Left hindlimb (tissue), 1 donor: ENCODE measurements at regions not wholly inside any gene's neighbourhood (a gene's known extent, or its start where the extent isn't known, plus 50 kb on each side); places are given as distances from the start of the nearest gene placed in this dataset.
"Not testable (repeated sequence)": the region's sequence is repeated elsewhere in the genome, so short reads cannot be mapped to it uniquely, and the experiment has no call there.

ENCODE experiments used
- DNase-seq: peaks from one replicate; pipeline ENCODE4 v3.0.0-alpha.2; 2018

GRCh38 chr3:63126530-63126929, 151.6 kb upstream of the SYNPR start:
- DNase-seq, result no peak

- no peak for DNase-seq
Measured at GRCh38 chr3:63128380-63128779, 149.7 kb upstream of the SYNPR start.

- DNase-seq, result no peak
Measured at GRCh38 chr3:63130625-63131024, 147.5 kb upstream of the SYNPR start.

- DNase-seq, result no peak
Measured at GRCh38 chr3:63132461-63133250, 145.5 kb upstream of the SYNPR start.

- no peak for DNase-seq
Measured at GRCh38 chr3:63135367-63135766, 142.7 kb upstream of the SYNPR start.

- DNase-seq, result not testable (repeated sequence)
Measured at GRCh38 chr3:63136249-63136648, 141.9 kb upstream of the SYNPR start.

GRCh38 chr3:63142681-63143080, 135.4 kb upstream of the SYNPR start:
- DNase-seq, result no peak

GRCh38 chr3:63146154-63146553, 132.0 kb upstream of the SYNPR start:
- DNase-seq, result no peak

GRCh38 chr3:63150880-63151279, 127.2 kb upstream of the SYNPR start:
- no peak for DNase-seq

GRCh38 chr3:63151897-63152296, 126.2 kb upstream of the SYNPR start:
- no peak for DNase-seq

GRCh38 chr3:63159764-63160163, 118.3 kb upstream of the SYNPR start:
- DNase-seq, result no peak

GRCh38 chr3:63167113-63167512, 111.0 kb upstream of the SYNPR start:
- DNase-seq, result no peak

GRCh38 chr3:63168179-63168578, 109.9 kb upstream of the SYNPR start:
- DNase-seq, result no peak

- DNase-seq, result no peak
Measured at GRCh38 chr3:63179862-63180522, 98.1 kb upstream of the SYNPR start.

GRCh38 chr3:63192248-63192647, 85.9 kb upstream of the SYNPR start:
- DNase-seq, result no peak

- DNase-seq, result no peak
Measured at GRCh38 chr3:63193647-63194046, 84.5 kb upstream of the SYNPR start.

GRCh38 chr3:63199606-63200005, 78.5 kb upstream of the SYNPR start:
- DNase-seq, result no peak

GRCh38 chr3:63202529-63202928, 75.6 kb upstream of the SYNPR start:
- DNase-seq, result no peak

GRCh38 chr3:63207066-63207590, 71.0 kb upstream of the SYNPR start:
- no peak for DNase-seq

GRCh38 chr3:63228087-63228486, 50.0 kb upstream of the SYNPR start:
- no peak for DNase-seq
